ENCODE measurements at regions not wholly inside any gene's neighbourhood (a gene's known extent, or its start where the extent isn't known, plus 50 kb on each side); places are given as distances from the start of the nearest gene placed in this dataset.

DNA sequence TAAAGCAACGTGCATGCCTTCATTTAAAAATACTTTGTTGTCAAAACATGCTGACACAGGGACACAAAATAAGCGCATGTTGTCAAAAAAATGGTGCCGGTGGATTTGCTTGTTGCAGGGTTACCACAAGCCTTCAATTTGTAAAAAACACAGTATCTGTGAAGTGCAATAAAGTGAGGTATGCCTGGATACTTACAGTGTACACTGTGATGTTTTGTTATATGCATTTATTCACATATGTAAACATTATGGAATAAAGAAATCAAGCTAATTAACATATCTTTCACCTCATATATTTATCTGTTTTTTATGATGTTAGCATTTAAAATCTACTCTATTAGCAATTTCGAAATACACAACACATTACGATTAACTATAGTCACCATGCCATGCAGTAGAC, 202.6 kb upstream of the FZD8 start:
- no peak overlapping the region for H4K5ac ChIP-seq (ENCODE audit: low read depth, low read length)
- H3K4me3 ChIP-seq (ENCODE audit: insufficient read depth, low read depth, low read length), result no peak overlapping the region
- H3K27ac ChIP-seq (ENCODE audit: insufficient read depth, low read length), result no peak overlapping the region
- no peak overlapping the region for H2AK9ac ChIP-seq (replicated peaks; ENCODE audit: low read depth, low read length, poor library complexity)
- ATAC-seq (ENCODE audit: low read depth) (no peak), DNase-seq (no peak)
- H3K4ac ChIP-seq (ENCODE audit: low read depth, low read length), result no peak overlapping the region
- H2AFZ ChIP-seq (replicated peaks; ENCODE audit: low read length, poor library complexity), result no peak overlapping the region
- intact Hi-C loops (cut with micrococcal nuclease) (no loop called here), in situ Hi-C loops (cut with MboI; ENCODE audit: low sequenced_read_pairs) (no loop called here), dilution Hi-C loops (cut with HindIII; ENCODE audit: low sequenced_read_pairs, unreplicated experiment) (no loop called here)
- WGBS, 2 experiments (ENCODE audit: extremely low coverage in 2 of 2, insufficient read length in 1 of 2), result no CpG with 5 or more reads among the region's 5 CpGs
- no peaks in the 10 kb centered on the region for H3K36me3 ChIP-seq (ENCODE audit: control insufficient read depth, insufficient read depth, low read length)
- H3K4me1 ChIP-seq (ENCODE audit: control insufficient read depth, insufficient read depth, low read length), result no peaks in the 10 kb centered on the region
- no peak overlapping the region for H2BK120ac ChIP-seq (ENCODE audit: low read depth, low read length)
- H3K79me1 ChIP-seq (ENCODE audit: low read depth in 1 of 2, low read length in 2 of 2), result no peaks in the 10 kb centered on the region
- H4K91ac ChIP-seq (ENCODE audit: insufficient read depth, low read depth, low read length), result no peak overlapping the region
- H3K27me3 ChIP-seq (ENCODE audit: control insufficient read depth, insufficient read depth, low read length), result no peaks in the 10 kb centered on the region
- no peak overlapping the region for H3K18ac ChIP-seq (ENCODE audit: low read depth, low read length)
- H3K9me1 ChIP-seq (ENCODE audit: insufficient read depth, low read length), result no peaks in the 10 kb centered on the region
- H3K9me3 ChIP-seq (ENCODE audit: control insufficient read depth, insufficient read depth, low read length), result no peaks in the 10 kb centered on the region
- no peak overlapping the region for H3K56ac ChIP-seq (ENCODE audit: extremely low read depth, insufficient read depth, low read length)
- no peak overlapping the region for H3K9ac ChIP-seq (ENCODE audit: low read depth, low read length)
- H4K20me1 ChIP-seq (ENCODE audit: insufficient read depth, low read length), result no peaks in the 10 kb centered on the region
- no peak overlapping the region for H3K23ac ChIP-seq (ENCODE audit: low read depth, low read length)
- H4K8ac ChIP-seq (ENCODE audit: low read depth in 2 of 2, low read length in 2 of 2), result no peak overlapping the region
- H2BK15ac ChIP-seq (ENCODE audit: low read depth, low read length), result no peak overlapping the region
- no peak overlapping the region for H2AK5ac ChIP-seq (ENCODE audit: low read depth, low read length)
- POLR2A ChIA-PET (ENCODE audit: unreplicated experiment), result no interaction called here
- H2BK20ac ChIP-seq (ENCODE audit: low read depth, low read length), result no peak overlapping the region
- H3K14ac ChIP-seq (replicated peaks; ENCODE audit: low read depth, low read length), result no peak overlapping the region
- BruUV-seq (replicated peaks), result no TSS peak
- TF ChIP-seq MXI1 (IDR thresholded peaks at IDR 0.05; ENCODE audit: borderline replicate concordance, low read depth, low read length) (no peak), POLR2A (IDR thresholded peaks at IDR 0.05; ENCODE audit: low read depth, low read length) (no peak), RAD21 (IDR thresholded peaks at IDR 0.05; ENCODE audit: low read length) (no peak), MAFK (IDR thresholded peaks at IDR 0.05; ENCODE audit: low read depth, low read length) (no peak), BHLHE40 (IDR thresholded peaks at IDR 0.05; ENCODE audit: low read depth, low read length) (no peak), NFE2L2 (IDR thresholded peaks at IDR 0.05; ENCODE audit: low read depth, low read length) (no peak), SMC3 (IDR thresholded peaks at IDR 0.05; ENCODE audit: low read depth, low read length) (no peak), CHD1 (IDR thresholded peaks at IDR 0.05; ENCODE audit: low read depth, low read length) (no peak), RFX5 (IDR thresholded peaks at IDR 0.05; ENCODE audit: low read depth, low read length) (no peak), FOS (IDR thresholded peaks at IDR 0.05; ENCODE audit: low read depth, low read length) (no peak)
- TF ChIP-seq, protein P1, sequence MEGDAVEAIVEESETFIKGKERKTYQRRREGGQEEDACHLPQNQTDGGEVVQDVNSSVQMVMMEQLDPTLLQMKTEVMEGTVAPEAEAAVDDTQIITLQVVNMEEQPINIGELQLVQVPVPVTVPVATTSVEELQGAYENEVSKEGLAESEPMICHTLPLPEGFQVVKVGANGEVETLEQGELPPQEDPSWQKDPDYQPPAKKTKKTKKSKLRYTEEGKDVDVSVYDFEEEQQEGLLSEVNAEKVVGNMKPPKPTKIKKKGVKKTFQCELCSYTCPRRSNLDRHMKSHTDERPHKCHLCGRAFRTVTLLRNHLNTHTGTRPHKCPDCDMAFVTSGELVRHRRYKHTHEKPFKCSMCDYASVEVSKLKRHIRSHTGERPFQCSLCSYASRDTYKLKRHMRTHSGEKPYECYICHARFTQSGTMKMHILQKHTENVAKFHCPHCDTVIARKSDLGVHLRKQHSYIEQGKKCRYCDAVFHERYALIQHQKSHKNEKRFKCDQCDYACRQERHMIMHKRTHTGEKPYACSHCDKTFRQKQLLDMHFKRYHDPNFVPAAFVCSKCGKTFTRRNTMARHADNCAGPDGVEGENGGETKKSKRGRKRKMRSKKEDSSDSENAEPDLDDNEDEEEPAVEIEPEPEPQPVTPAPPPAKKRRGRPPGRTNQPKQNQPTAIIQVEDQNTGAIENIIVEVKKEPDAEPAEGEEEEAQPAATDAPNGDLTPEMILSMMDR (conservative IDR thresholded peaks at IDR 0.05; ENCODE audit: low read depth, low read length), result no peak
- TF ChIP-seq, protein P2, sequence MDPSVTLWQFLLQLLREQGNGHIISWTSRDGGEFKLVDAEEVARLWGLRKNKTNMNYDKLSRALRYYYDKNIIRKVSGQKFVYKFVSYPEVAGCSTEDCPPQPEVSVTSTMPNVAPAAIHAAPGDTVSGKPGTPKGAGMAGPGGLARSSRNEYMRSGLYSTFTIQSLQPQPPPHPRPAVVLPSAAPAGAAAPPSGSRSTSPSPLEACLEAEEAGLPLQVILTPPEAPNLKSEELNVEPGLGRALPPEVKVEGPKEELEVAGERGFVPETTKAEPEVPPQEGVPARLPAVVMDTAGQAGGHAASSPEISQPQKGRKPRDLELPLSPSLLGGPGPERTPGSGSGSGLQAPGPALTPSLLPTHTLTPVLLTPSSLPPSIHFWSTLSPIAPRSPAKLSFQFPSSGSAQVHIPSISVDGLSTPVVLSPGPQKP (IDR thresholded peaks at IDR 0.05; ENCODE audit: borderline replicate concordance, low read depth, low read length), result no peak
- H2BK5ac ChIP-seq (ENCODE audit: low read depth, low read length, poor library complexity, severe bottlenecking), result no peak overlapping the region
- no peak overlapping the region for H3K4me2 ChIP-seq (ENCODE audit: low read depth, low read length)
- CTCF ChIA-PET, result no interaction called here

Data from IMR-90 (cell line).